ENCODE measurements at regions not wholly inside any gene's neighbourhood (a gene's known extent, or its start where the extent isn't known, plus 50 kb on each side); places are given as distances from the start of the nearest gene placed in this dataset.

DNA sequence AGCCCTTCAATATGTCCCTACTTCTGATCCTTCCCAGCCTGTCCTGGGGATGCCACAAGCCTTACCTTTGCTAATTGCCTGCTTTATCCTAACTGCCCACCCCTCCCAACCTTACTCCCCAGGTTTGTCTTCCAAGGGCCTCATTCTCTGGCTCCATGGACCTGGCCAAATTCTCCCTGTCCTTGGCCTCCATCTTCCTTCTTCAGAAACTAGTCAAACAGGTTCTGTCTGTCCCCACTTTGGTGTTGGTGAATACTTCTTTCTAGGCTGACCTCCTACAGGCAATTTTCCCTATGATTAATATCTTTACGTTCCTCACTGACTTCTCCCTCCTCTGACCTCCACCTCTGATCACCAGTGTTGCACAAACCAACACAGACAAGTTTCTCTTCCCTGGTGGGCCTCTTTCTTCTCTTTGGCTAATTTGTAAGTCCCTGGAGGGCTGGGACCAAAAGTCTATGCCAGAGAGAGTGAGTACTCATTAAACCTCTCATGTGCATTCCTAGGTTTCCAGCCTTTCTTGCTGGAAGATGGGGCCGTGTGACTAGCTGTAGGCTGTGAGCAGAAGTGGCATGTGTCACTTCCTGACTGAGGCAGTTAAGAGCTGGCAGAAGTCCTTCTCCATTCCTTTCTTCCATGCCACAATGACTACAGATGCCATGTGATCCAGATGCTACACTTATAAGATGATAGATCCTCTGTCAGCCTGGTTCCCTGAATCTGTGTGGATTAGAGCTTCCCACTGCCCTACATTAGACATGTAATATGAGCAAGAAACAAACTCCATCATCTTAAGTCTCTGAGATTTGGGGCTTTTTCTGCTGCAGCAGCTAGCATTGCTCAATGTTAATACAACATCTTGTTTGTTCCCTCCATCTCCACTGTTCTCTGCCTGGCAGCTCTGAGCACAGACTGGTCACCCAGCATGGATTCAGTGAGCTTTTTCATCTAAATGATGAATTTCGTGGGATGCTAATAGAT, 382.7 kb downstream of the RPS24 start:
- TF ChIP-seq HDGF (IDR thresholded peaks at IDR 0.05; ENCODE audit: borderline replicate concordance) (no peak), SP1 (IDR thresholded peaks at IDR 0.05) (no peak)

Measured in HEK293T (cell line).